GM13977 (cell line): ENCODE measurements at regions not wholly inside any gene's neighbourhood (a gene's known extent, or its start where the extent isn't known, plus 50 kb on each side); places are given as distances from the start of the nearest gene placed in this dataset.
"Not testable (repeated sequence)": the region's sequence is repeated elsewhere in the genome, so short reads cannot be mapped to it uniquely, and the experiment has no call there.

ENCODE experiments used
- DNase-seq: peaks from one replicate; pipeline ENCODE4 v3.0.0; 2012; ENCODE audit warnings: low spot score
- CTCF ChIP-seq: IDR thresholded peaks from 2 replicates; pipeline ENCODE4 v1.5.1; 2012; ENCODE audit warnings: mild to moderate bottlenecking, control low read depth; ENCODE audit not compliant: insufficient read depth; ENCODE audit errors: extremely low read depth, missing control alignments
- in situ Hi-C: fragments of 300-500 bp; cut with MboI; formaldehyde crosslinking; loops from one replicate; pipeline ENCODE4 v1.12.0; 2022; ENCODE audit warnings: low sequenced_read_pairs, low pct_unique_long_range_greater_than_20kb, mixed read lengths, inconsistent platforms; ENCODE audit not compliant: unreplicated experiment

- in situ Hi-C loops, result no loop called here
- TF ChIP-seq CTCF, result no peak
- no peak for DNase-seq
These were observed 156.4 kb downstream of the FAM174A start for GRCh38 chr5:100691548-100691947.

- no peak for DNase-seq
- in situ Hi-C loops, result no loop called here
- no peak for TF ChIP-seq CTCF
These were observed 158.3 kb downstream of the FAM174A start for GRCh38 chr5:100693481-100693880.

GRCh38 chr5:100694100-100694499 lies 158.9 kb downstream of the FAM174A start:
- in situ Hi-C loops, result no loop called here
- no peak for TF ChIP-seq CTCF
- DNase-seq, result no peak

GRCh38 chr5:100697970-100698369 lies 162.8 kb downstream of the FAM174A start:
- no peak for DNase-seq
- TF ChIP-seq CTCF, result peak; percentile 19
- in situ Hi-C loops, result no loop called here

GRCh38 chr5:100706776-100707175 lies 171.6 kb downstream of the FAM174A start:
- TF ChIP-seq CTCF, result no peak
- no peak for DNase-seq
- in situ Hi-C loops, result no loop called here

- in situ Hi-C loops, result no loop called here
- no peak for DNase-seq
- TF ChIP-seq CTCF, result no peak
These were observed 173.5 kb downstream of the FAM174A start for GRCh38 chr5:100708645-100709171.

- no peak for TF ChIP-seq CTCF
- in situ Hi-C loops, result no loop called here
These were observed 174.6 kb downstream of the FAM174A start for GRCh38 chr5:100709771-100710170.

GRCh38 chr5:100714780-100715179 lies 179.6 kb downstream of the FAM174A start:
- DNase-seq, in situ Hi-C loops: not testable (repeated sequence)

More at GRCh38 chr5:100709771-100710170, 174.6 kb downstream of the FAM174A start:
- DNase-seq, result no peak
